NK-92 treated with Interleukin-12 subunit alpha and Interleukin-12 subunit beta, amount 100 ng/mL, for 24 hours (cell line): ENCODE measurements at regions not wholly inside any gene's neighbourhood (a gene's known extent, or its start where the extent isn't known, plus 50 kb on each side); places are given as distances from the start of the nearest gene placed in this dataset.

Experiments
- DNase-seq: peaks from one replicate; lab custom pipeline; 2025; lab: John Stamatoyannopoulos, UW

DNA sequence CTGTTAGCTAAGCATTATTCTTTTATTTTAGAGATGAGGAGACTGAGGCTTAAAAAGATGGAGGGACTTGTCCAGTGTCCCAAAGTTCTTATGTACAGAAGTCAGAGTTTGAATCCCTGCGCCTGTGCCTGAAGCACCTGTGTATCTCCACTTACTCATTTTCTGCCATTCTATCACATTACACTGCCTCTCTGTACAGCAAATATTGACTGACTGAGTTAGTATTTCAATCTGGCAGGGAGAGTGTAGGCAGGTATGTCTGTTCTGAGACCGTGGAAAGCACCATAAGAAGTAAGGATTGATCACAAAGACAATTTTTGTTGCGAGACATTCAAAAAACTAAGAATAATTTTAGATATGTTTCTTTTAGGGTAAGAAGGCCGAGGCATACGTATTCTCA, 162.7 kb downstream of the KITLG start:
- no peak for DNase-seq

DNA sequence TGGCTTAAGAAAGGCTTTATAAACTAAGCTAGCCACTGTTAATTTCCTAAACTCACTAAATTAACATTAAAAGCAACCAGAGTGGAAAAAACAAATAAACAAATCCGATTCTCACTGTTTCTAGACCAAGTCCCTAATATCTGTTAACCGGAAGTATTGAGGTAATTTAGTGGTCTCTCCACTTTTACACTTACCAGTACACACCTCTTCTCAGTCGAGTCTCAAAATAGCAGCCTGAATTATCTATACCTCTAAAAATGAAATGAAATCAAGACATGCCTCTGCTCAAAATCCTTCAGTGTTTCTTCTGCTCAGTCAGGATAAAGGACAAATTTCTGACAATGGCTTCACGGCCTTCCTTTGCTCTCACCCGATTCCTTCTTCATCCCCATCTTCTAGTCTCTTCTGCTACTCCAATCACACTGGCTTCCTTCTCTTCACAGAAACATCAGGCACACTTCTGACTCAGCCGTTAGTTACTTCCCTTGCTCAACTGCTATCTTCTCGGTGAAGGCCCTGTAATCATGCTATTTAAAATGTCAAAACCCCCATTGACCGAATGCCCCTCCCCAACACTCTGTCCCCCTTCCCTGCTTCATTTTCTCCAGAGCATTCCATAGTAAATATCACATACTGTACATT, 161.3 kb downstream of the KITLG start:
- DNase-seq: no peak

DNA sequence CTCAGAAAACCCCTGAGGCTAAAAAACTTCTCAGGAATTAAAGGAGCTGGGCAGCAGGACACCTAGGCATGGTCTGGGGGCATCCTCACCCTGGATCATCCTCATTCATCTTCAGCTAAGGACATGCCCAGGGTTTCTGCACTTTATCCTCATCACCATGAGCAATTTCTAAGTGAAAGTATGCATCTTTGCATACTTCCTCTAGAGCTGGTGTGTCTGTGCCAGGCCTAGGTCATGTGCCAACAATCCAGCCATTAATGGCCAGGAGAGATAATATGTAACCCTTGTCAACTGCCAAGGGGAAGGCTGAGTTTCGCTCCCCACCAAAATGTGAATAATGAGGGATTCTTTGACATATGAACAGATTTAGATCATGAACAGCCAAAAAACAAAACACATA, 160.5 kb downstream of the KITLG start:
- DNase-seq: no peak

DNA sequence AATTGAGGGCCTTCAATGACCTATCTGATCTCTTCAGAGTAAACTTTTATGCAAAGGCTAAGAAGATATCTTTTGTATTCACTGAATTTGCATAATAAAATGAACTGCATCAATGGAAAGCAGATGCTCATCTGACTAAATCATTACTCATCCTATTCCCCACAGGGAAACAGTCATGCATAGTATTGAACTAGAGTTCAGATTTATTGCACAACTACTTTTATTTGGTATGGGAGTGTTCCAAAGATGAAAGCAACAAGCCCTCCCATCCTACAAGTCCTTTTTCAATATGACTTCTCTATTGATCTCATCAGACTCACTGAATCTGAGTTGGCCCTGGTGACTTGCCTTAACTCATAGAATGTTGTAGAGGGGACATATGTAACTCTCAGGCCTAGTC, 159.8 kb downstream of the KITLG start:
- DNase-seq: no peak

DNA sequence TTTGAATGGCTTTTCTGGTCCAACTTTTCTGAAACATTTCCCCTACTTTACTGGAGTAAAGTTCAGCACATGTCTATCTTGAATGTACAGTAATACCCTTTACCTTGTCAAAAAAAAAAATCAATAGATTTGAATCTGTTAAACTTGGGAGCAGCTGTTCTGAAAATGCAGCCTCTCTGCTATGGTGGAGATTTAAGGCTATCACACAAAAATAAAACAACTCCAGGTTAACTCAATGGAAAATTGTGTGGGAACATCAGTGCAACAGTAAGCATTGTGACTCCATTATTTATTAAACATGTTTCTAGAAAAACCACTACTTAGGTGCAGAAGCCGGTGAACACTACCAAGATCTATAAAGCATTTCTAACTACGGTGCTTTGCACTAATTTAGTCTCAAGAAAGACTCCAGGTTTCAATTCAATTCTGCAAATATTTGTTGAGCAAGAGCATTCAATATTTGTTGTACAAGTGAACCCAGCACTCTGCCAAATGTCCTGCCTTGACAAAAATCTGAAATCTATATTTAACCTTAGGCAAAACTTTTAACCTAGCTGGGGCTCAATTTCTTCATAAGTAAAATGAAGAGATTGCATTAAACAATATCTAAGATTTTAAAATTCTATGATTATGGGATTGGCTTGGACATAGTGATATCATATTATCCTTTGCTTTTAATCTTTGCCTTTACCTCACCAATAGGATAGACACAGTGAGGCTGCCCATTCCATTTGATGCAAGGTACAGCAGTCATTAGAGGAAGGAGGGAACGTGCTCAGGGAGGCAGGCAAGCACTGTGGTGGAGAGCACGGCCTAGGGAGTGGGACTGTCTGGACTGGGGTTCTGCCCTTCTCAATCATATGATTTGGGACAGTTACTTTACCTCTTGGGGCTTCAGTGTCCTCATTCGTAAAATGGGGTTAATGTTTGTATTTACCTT, 155.2 kb downstream of the KITLG start:
- no peak for DNase-seq

DNA sequence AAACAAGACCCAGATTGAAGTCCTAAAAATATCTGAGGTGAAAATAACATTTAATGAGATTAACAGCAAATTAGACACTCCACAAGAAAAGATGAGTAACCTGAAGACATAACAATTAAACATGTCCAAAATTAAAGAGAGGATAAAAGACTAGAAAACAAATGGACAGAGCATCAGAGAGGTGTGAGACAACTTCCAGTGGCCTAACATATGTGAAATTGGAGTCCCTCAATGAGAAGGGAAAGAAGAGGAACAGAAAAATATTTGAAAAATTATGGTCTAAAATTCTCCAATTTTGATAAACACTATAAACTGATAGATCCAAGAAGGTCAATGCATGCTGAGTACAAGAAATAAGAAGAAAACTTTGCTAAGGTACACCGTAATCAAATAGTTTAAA, 151.9 kb downstream of the KITLG start:
- no peak for DNase-seq

DNA sequence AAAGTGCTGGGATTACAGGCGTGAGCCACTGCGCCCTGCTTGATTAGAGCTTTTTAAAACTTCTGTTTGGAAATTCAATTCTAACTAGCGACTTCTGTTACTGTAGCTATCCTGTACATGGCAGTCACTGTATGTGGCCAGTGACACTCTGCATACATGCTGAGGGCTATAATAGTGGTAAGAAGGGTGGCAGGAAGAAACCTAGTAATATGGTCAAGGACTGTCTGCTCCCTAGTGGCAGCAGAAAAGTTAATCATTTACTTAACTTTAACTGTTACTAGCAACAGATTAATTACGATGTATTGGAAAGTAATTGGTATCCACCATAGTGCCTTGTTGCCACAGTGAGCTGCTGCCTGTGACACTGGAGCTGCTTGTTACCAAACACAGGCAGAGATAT, 149.0 kb downstream of the KITLG start:
- no peak for DNase-seq

DNA sequence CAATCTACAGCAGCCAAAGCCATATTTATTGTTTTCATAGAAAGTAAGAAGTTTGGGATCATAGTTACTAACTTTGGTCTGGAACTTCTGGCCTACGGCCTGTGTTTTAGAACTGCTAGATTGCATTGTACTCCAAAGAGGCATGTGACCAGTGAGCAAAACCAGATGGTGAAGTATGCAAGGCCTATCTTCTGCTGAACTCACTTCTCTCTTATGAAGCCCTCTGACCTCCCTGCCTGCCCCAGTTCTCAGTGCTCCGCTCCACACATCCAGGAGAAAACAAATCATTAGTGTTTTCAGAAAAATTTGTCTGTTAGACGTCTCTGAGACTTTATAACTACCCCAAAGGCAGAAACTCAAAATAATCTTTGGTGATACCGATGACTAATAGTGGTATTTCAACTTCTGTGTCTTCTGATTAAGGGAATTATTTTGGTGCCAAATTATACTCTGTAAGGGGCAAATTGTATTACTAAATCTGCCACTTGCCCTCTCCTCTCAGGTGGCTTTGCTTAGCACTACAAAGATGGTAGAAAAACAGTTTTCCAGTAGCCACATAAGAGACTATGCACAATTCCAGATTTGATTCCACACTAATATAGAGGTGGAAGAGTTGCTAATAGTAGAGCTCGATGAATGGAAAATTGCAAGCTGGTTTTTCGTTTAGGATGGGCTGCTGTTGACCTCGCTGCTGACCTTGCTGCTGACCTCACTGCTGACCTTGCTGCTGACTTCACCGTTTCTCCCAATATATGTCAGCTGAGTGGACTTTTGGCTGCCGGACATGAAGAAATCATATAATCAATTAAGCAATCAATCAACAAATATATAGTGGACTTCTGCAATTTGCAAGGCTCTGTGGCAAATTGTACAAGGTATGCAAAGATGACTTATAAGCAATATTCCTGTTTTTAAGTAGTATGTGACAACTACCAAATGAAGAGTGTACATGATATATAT, 147.5 kb downstream of the KITLG start:
- DNase-seq: no peak

DNA sequence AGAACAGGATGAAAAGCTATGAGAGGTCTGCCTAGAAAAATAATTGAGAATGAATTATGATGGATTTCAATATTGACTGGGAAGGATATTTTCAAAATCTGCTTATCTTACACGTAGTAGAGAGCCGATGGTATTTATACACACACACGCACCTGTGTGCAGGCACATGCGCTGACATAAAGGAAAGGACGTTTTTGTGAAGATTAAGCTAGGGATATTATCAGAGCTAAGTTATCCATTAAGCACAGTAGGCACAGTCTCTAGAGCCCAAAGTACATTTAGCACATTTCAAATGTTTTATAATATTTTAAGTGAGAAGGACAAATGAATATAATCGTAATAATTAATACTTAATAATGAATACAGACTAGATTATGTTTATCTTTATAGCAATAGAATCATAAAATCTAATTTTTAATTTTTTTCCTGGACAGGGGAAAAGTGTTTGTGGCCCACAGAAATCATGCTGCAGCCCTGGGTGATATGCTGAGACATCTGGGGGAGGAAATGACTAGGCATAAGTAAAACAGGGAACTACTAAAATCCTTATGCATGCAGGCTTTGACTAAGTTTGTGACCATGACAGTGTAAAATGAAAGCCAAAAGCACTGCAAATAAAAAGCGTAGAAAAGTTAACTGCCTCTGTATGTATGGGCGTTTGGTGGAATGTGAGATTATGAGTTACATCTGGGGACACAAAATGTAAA, 146.1 kb downstream of the KITLG start:
- DNase-seq: no peak

DNA sequence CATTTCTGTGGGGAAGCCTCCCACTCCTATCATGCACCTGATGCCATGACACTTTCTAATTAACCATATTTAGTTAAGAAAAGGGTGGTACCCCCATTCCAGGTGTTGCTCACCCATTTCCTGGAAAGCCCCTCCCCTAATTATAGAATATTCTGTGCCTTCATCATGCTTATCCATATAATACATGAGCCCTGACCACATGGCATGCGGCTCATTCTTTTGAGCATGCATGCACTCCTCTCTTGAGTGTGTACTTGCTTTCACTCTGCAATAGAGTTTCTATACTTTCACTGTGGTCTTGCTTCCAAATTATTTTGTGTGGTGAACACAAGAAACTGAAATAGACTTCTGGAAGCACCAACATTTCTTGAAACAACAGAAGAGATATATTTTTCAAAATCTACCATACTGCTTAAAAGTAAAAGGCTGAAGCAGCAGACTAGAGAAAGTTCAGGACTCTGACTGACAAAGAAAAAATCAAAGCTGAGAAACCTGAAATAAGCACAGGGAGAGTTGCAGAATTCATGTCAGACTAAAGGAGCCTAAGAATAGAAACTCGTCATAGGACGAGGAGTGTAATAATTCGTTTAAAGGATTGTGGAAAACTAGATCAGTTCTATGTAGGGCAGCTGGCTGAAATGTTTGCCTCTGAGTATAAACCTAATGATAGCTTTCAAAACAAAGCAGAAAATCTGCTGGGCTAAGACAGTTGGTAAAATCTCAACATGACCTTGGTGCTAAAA, 144.8 kb downstream of the KITLG start:
- DNase-seq: no peak

DNA sequence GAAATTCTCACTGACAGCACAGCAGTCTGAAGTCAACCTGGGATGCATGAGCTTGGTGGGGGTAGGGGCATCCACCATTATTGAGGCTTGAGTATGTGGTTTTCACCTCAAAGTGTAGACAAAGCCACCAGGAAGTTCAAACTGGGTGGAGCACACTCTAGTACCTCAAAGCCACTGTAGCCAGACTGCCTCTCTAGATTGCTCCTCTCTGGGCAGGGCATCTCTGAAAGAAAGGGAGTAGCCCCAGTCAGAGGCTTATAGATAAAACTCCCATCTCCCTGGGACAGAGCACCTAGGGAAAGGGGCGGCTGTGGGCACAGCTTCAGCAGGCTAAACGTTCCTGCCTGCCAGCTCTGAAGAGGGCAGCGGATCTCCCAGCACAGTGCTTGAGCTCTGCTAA, 143.0 kb downstream of the KITLG start:
- DNase-seq: no peak
